GM21786 (cell line): ENCODE measurements at regions not wholly inside any gene's neighbourhood (a gene's known extent, or its start where the extent isn't known, plus 50 kb on each side); places are given as distances from the start of the nearest gene placed in this dataset.
"Not testable (repeated sequence)": the region's sequence is repeated elsewhere in the genome, so short reads cannot be mapped to it uniquely, and the experiment has no call there.

Experiments used
- ATAC-seq: cut with Tn5 transposase; IDR thresholded peaks from one replicate; pipeline ENCODE4 v1.9.1; 2021; ENCODE audit not compliant: unreplicated experiment

DNA sequence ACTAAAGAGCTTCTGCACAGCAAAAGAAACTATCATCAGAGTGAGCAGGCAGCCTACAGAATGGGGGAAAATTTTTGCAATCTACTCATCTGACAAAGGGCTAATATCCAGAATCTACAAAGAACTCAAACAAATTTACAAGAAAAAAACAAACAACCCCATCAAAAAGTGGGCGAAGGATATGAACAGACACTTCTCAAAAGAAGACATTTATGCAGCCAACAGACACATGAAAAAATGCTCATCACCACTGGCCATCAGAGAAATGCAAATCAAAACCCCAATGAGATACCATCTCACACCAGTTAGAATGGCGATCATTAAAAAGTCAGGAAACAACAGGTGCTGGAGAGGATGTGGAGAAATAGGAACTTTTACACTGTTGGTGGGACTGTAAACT lies 372.8 kb upstream of the CCL2 start:
- not testable (repeated sequence) for ATAC-seq

DNA sequence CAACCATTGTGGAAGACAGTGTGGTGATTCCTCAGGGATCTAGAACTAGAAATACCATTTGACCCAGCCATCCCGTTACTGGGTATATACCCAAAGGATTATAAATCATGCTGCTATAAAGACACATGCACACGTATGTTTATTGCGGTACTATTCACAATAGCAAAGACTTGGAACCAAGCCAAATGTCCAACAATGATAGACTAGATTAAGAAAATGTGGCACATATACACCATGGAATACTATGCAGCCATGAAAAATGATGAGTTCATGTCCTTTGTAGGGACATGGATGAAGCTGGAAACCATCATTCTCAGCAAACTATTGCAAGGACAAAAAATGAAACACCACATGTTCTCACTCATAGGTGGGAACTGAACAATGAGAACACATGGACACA lies 372.4 kb upstream of the CCL2 start:
- ATAC-seq: not testable (repeated sequence)

DNA sequence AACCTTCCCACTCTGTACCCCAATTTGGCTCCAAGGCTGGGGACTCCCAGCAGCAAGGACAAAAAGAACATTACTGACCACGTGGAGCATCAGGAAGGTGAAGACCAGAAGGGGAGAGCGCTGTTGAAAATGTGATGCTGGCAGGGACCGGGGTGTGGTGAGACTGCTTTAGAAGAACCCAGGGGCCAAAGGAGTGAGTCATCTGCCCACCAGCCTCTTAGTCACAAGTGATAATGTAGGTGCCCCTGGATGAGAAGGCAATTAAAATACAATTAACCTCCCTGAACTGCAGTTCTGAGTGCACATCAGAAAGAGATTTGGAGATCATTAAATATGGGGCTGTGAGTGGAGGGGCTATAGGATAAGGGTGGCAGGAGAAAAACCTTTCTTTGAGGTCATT lies 366.6 kb upstream of the CCL2 start:
- ATAC-seq: no peak

DNA sequence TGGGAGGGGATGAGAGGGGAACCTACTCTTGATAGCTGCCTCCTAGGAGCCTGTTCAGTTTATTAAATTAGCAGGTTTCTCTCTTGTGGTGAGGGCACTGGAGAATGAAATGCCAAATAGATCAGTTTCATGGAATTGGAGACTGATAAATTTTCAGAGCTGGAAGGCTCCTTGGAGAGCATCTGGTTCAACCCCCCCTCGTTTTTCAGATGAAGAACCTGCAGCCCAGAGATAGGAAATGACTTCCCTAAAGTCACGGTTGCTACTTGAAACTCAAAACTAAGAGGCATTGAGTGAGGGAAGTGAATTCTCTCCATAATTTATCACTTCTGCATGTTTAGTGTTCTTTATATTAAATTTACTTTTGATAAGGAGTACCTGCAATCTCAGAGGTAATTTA lies 366.0 kb upstream of the CCL2 start:
- no peak for ATAC-seq

DNA sequence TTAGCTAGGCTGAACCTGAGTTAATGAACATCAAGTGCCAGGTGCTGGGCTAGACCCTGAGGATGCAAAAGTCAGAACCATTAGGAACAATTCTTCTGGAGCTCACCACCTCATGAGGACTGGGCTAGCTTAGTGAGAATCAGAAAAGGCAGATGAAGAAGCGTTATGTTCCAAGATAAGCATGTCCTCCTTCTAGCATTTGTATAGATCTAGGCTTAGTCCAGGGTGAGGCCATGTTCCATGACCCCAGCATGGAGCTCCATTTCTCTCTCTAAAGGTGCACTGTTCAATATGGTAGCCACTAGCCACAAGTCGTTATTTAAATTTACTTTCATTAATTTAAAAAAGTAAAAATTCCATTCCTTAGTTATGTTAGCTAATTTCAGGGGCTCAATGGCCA lies 365.3 kb upstream of the CCL2 start:
- ATAC-seq: no peak

DNA sequence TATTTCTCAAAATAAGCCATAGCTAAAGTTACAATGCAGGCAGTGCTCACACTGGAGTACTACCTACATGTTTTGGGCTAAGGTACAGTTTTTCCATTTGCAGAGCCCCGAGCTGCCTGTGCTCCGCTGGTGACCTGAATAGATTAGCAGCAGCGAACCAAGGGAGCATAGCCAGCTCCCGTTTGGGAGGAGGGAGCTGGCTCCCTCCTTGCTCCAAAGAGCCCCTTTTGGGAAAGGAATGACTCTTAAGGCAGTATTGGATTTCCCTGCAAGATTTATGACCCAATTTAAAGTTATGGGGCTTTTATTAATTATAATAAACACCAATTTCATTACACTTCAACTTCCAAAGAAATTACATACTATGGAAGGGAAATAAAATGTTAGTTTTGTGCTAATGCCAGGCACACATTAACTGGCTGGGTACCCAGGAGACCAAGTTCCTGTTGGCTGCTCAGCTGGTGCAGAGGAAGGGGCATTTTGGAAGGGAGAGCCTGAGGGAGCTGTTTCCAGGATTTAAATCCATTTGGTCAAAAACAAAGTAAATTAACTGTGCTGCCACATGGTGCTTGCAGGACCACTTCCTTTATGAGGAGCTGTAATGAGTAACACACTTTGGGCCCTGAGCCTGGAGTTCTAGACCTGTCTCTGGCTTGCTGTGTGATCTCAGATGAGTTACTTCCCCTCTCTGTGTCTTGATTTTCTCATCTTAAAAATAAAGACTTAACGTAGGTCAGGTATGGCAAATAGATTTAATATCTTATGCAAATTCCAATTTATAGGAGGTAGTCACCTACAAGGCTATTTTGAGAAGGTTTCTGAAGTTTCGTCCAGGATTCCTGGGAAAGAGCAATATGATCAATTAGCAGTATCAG lies 362.1 kb upstream of the CCL2 start:
- ATAC-seq: no peak

DNA sequence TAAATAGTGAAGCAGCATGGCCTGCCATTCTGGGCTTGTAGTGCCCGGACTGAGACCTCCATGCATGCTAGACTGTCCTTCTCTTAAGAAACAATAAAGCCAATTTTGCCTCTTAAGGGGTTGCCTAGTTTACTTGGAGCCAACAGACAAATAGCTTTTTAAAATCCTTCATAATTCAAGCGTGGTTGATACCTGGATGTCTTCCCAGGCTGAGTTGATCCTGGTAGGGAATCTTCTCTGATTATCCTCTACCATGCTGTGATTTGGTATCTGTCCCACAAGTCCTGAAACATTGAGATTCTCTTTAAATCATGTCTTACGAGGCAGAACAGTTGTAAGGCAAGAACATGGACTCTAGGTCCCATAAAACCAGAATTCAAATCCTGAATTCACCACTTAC lies 359.6 kb upstream of the CCL2 start:
- ATAC-seq: no peak

DNA sequence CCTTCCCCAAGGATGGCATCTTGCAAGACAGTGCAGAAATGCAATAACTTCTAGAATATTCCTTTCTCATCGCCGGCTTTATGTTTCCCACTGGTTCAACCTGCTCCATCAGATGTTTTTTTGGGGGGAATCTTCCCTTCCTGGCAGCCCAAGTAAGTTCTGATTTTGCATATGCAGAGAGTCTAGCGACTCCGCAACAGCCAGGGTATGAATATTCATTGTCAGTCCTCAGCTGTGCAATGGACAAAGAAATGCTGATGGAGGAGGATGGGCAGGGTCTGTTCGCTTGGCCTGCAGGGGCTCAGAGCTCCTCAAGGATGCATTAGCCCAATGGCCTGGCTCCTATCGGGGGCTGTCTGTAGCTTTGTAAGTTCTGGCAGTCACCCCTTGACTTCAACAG lies 358.8 kb upstream of the CCL2 start:
- no peak for ATAC-seq

DNA sequence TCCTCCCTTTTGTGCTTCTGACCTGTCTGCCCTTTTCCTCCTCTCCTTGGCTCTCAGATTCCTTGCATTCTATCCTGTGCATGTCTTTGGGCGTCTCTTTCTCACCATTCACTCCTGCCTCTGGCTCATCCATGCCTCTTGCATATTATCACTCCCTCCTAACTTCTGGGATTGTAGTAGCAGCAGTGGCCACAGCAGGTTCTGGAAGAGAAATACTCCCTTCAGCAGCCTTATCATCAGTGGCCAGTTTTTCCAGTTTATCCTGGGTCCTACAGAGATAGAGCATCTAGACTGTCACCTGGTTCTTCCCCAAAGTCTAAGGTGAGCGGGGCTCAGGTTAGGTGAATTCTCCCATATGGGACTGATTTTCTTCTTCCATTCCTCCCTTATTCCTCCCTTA lies 354.0 kb upstream of the CCL2 start:
- no peak for ATAC-seq

DNA sequence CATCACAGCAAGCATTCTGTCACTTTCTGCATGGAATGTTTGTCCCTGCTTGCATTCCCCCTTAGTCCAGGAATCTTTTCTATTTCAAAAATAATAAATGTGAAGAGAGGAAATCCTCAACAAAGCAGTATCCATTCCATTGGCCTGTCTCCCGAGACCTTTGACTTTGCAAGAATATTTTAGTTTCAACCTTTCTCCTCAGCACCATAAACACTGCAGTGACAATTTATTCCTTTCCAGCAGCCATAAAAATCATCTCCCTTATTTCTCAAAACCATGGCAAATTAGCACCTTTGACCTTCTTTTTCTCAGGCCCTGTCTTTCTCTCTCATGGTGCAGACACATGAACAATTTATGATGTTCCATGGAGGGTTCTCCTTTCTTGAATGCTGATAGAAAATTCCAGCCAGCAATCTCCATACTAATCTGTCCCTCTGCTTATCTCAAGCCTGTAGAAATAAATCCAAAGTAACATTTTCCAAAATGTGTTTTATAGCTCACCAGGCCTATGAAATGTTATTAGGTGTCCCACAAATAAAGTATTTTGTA lies 352.1 kb upstream of the CCL2 start:
- no peak for ATAC-seq

DNA sequence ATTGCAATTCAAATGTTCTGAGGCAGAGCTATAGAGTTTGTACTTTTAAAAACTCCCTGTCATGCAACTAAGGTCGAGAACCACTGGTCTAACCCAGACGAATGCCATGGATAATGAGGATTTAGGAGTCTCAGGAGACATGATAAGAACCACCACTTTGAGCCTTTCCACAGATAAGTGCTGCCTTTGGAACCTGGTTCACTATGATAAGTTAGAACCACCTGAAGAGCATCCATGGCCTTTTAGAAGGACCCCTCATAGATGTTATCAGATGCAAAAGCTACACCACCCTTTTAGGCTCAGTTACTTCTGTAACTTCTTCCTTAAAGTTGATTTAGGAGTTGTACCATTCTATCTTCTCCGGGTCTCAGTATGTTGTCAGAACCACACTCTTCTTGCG lies 350.6 kb upstream of the CCL2 start:
- ATAC-seq: no peak

DNA sequence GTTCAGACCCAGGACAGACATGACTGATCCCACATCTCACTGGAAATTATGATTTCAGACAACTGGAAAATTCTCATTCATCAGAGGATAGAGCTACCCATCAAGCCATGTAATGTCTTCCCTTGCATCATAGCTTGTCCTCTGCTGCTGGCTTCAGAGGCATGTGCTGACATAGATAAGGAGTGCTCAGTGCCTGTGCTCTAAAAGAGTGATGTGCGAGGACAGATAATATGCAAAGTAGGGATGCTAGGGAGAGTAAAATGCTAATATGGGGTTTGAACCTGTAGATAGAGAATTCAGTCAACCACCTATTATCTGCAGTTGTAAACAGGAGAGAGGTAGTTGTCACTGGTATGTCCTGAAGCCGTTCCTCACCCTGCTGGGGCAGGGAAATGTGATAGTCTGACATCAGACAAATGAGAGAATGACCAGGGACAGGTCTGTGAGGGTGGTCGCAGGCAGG lies 349.7 kb upstream of the CCL2 start:
- ATAC-seq: no peak

DNA sequence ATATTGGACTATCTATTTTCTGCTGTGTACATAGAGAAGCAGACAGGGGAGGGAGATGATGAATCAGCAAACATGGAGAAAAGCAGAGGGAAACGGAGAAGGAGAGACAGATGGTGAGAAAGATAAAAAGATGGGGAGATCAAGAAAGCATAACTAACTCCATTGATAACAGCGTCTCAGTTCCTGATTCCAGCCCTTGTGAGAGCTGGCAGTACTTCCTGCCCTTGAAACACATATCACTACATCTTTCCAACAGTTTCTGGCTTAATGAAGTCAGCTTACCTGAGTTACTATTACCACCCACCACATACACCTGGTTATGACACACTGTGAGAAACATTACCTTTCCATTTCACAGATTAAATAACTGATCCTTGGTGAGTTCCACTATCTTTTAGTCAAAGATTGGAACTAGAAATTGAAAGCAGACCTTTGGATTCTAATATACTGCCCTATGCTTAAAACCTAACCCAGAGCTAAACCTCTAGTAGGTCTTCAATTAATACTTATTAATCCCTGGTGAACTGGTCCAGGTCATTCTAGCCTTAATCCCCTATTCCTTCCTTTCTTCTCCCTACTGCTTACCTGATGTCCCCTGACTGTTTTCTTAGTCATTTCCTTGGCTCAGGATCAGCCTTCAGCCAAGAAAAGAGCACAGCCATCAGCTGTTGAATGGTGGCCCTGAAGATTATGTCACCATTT lies 346.6 kb upstream of the CCL2 start:
- ATAC-seq: no peak

DNA sequence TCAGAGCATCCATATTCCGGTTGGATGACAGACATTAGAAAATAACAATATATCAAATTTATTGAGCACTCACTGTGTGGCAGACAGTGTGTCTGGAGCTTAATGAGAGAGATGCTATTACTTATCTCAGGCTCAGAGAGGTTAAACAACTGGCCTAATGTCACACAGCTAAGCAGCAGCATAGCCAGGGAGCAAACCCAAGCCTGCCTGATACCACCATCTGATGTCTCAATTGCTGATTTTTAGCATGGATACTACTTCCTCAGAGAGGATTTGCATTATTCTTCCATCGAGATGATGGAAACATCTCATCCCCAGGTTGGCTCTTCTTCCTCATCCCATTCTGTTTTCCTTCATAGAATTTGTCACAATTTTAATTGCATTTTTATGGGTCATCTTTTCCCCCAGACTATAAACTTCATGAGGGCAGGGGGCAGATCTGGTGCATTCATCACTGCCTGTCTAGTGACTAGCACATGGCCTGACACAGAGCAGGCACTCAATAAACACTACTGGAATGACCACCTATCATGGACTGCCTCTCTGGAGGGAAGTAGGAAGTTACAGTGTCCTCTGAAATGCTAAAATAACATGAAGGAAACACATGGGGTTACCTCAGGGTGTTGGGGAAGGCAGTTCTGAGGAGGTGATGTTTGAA lies 344.8 kb upstream of the CCL2 start:
- no peak for ATAC-seq

DNA sequence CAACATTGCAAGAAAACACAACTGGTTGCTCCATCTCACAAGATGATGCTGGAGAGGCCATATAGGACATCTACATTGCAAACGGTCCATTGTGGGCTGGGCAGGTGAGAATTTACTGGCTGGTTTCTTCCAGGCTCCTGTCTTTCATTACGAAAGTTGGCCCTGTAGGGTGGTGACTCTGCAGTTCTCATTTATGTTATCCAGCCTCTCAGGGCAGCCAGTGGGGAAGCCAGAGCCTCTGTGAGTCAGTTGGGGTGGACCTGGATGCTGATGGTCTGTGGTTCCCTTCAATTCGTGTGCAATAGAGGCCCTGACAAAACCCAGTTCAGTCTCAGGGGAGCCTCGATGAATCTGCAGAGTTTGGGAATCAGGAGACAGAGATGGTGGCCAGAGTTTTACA lies 341.0 kb upstream of the CCL2 start:
- ATAC-seq: no peak

DNA sequence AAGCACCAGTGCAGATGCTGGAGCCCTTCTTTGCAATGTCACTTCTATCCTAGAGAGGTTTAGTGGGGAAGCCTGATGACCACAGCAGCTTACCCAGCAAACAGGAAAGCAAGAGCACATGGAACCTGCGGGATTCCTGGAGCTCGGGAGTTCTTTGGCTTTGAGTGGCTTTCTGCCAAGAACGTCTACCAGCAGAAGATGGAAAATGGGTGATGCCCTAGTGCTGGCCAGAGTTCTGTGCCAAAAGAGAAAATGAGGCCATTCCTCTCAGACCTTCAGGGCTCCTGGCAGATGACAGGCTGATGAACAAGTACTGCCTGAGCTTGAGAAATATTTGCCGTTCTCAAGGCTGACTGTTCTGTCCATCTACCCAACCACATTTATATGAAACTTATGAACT lies 332.1 kb upstream of the CCL2 start:
- no peak for ATAC-seq

DNA sequence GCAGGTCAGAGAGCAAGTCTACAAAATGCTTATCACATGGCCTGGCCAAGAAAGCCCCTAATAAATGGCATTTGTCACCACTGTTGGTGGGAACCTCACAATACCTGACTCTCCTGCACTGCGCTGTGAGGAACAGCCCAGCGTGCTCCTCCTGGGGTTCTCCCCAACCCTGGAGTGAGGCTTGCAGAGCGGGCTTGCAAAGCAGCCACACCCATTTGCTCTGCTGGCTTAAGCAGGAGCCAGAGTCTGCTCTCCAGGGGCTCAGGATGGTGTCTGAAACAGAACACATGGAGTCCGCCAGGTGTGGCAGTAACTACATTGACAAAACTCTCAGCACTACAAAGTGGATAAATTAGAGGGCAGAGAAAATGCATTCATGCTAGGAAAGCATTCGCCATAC lies 331.0 kb upstream of the CCL2 start:
- no peak for ATAC-seq

DNA sequence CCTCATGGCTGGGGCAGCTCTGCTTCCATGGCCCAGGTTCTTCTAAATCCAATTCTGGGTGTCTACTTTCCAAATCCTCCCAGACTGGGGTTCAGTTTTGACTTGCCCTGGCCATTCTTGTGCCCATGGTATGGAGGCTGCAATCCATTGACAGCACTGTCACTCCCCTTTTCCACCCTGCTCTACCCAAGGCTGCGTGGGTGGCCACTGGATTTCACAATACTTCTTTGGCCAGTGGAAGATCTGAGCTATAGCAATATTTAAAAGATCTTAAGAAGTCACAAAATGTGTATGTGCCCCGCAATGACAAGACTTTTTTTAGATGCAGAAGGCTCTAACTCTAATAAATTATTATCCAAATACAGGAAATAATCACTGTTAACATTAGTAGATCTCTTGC lies 329.4 kb upstream of the CCL2 start:
- ATAC-seq: no peak

DNA sequence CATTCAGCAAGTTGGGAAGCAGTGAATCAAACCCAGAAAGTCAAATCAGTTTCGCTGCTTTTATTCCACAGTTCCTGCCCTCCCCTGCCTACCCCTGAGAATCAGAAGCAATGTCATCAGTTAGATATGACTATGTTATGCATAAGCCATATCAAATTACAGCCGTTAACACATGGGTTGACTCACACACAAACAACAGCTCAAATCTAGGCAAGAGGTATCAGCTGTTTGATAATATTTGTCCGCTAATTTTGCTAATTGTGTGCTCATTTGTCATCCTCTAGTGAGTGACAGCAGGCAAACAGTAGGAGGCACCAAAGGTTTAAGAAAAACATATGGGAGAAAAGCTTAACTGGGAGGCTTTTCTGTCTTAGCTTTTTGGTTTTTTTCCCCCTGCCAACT lies 327.4 kb upstream of the CCL2 start:
- ATAC-seq: no peak

DNA sequence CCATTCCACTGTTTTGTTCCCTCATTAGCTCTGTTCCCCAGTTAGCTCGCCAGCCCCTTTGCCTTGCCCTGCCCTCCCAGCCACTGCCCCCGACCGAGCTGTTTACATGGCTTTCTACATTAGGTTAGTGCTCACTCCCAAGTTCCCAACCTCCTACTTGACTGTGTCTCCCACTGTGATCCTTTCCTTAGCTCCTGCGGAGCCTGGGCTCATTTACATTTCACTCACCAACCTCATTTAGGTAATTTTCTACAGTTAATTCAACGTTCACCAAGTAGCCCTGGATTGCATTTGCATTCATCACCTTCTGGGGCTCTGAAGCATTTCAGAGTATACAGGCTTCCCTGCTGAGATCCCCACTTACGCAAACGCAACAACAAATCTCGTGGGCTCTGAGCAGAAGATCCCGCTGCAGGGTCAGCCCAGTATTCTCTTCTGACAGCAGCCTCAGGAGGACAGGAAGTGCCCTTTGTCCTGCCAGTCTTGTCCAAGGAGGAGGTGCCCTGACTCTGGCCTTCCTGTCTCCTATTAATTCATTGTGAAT lies 325.8 kb upstream of the CCL2 start:
- no peak for ATAC-seq

DNA sequence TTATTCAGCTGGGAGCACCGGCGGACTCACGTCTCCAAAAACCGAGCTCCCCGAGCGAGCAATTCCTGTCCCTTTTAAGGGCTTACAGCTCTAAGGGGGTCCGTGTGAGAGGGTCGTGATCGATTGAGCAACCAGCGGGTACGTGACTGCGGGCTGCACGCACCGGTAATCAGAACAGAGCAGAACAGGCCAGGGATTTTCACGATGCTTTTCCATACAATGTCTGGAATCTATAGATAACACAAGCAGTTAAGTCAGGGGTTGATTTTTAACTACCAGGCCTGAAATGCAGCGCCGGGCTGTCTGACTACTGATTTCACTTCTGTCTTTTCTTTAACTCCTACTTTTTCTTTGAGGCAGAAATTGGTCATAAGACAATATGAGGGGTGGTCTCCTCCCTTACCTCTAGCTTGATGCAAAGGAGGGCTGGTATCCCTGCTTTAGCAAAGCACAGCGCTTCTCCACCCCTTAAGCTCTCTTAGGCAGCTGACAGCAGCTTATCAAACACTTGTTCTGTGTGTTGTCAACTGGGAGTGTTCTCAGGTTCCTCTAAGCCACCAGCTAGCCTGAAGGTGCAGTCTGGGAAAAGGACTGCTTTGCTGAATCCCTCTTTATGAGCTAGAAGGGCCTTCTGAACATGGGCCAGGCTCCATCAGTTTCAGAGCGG lies 323.8 kb upstream of the CCL2 start:
- ATAC-seq: not testable (repeated sequence)
